OCI-LY7 (cell line): ENCODE measurements at regions not wholly inside any gene's neighbourhood (a gene's known extent, or its start where the extent isn't known, plus 50 kb on each side); places are given as distances from the start of the nearest gene placed in this dataset.

ENCODE experiments used
- BruUV-seq: library from RNA; stranded (reverse); fragments of 400-500 nt; replicated peaks from 2 replicates; lab custom pipeline; 2021; lab: Mats Ljungman, UMichigan
- CTCF ChIA-PET: fragments of 300-600 bp; sonication (Branson Sonifier 250); formaldehyde crosslinking; loops from one replicate; lab custom pipeline; 2022; ENCODE audit warnings: antibody characterized with exemption; ENCODE audit not compliant: unreplicated experiment; lab: Charles Lee
- POLR2A ChIA-PET: fragments of 300-600 bp; sonication (Branson Sonifier 250); formaldehyde crosslinking; loops from one replicate; lab custom pipeline; 2022; ENCODE audit warnings: antibody characterized with exemption; lab: Charles Lee
- DNase-seq: peaks from one replicate; pipeline ENCODE4 v3.0.0-alpha.2; 2015; ENCODE audit warnings: low spot score
- H2AFZ ChIP-seq: fragments of 200-600 bp; sonication (generic), shearing (Covaris generic); 2 replicates; pipeline ENCODE4 v1.6.1; 2014; ENCODE audit warnings: mild to moderate bottlenecking, antibody characterized with exemption, low read length, moderate library complexity
- H3K27ac ChIP-seq: fragments of 200-600 bp; sonication (generic); 2 replicates; pipeline ENCODE4 v1.5.1; 2014; ENCODE audit warnings: mixed run types, low read depth, mild to moderate bottlenecking, moderate library complexity, low read length, inconsistent platforms; ENCODE audit not compliant: poor library complexity, severe bottlenecking
- H3K36me3 ChIP-seq: fragments of 200-600 bp; sonication (generic); 2 replicates; pipeline ENCODE4 v1.6.1; 2014; ENCODE audit warnings: mild to moderate bottlenecking, antibody characterized with exemption, low read length, moderate library complexity, mixed read lengths; ENCODE audit not compliant: insufficient read depth
- H3K4me1 ChIP-seq: fragments of 200-600 bp; sonication (generic); 2 replicates; pipeline ENCODE4 v1.5.1; 2014; ENCODE audit warnings: mild to moderate bottlenecking, low read length; ENCODE audit not compliant: insufficient read depth, poor library complexity, severe bottlenecking
- H3K4me2 ChIP-seq: fragments of 200-600 bp; sonication (generic); 2 replicates; pipeline ENCODE4 v1.6.1; 2014; ENCODE audit warnings: mild to moderate bottlenecking, low read length
- H3K4me3 ChIP-seq: fragments of 200-600 bp; sonication (generic); 2 replicates; pipeline ENCODE4 v1.5.1; 2014; ENCODE audit warnings: mild to moderate bottlenecking, low read depth, low read length; ENCODE audit not compliant: poor library complexity, severe bottlenecking
- H3K79me2 ChIP-seq: fragments of 200-600 bp; sonication (generic); 2 replicates; pipeline ENCODE4 v1.6.1; 2016; ENCODE audit warnings: low read depth, mild to moderate bottlenecking, low read length, moderate library complexity, mixed read lengths; ENCODE audit not compliant: insufficient read depth
- H3K9me2 ChIP-seq: fragments of 200-600 bp; sonication (generic); 2 replicates; pipeline ENCODE4 v1.6.1; 2016; ENCODE audit warnings: mild to moderate bottlenecking, low read length, mixed read lengths; ENCODE audit not compliant: insufficient read depth
- H3K9me3 ChIP-seq: fragments of 200-600 bp; sonication (generic); 2 replicates; pipeline ENCODE4 v1.6.1; 2014; ENCODE audit warnings: mild to moderate bottlenecking, mixed run types, low read length, mixed read lengths
- H4K20me1 ChIP-seq: fragments of 200-600 bp; sonication (generic); 2 replicates; pipeline ENCODE4 v1.6.1; 2014; ENCODE audit warnings: mild to moderate bottlenecking, antibody characterized with exemption, low read length, moderate library complexity, mixed read lengths; ENCODE audit not compliant: insufficient read depth
- CTCF ChIP-seq: fragments of 200-600 bp; sonication (generic); conservative IDR thresholded peaks from 2 replicates; pipeline ENCODE4 v1.5.1; 2014; ENCODE audit warnings: mild to moderate bottlenecking, antibody characterized with exemption, low read length, moderate library complexity, mixed read lengths
- EZH2phosphoT487 ChIP-seq: fragments of 200-600 bp; sonication (generic); IDR thresholded peaks from 2 replicates; pipeline ENCODE4 v1.6.1; 2018; ENCODE audit warnings: low read depth, borderline replicate concordance, mild to moderate bottlenecking, mixed run types, antibody characterized with exemption, low read length, moderate library complexity, mixed read lengths
- intact Hi-C: fragments of 100-400 bp; cut with micrococcal nuclease; formaldehyde crosslinking; loops from one replicate; pipeline ENCODE4 v1.10.0; 2022; ENCODE audit not compliant: unreplicated experiment

GRCh38 chr2:15861898-15862297, 78.5 kb upstream of the MYCN start:
- no peaks in the 10 kb centered on the region for H4K20me1 ChIP-seq
- H3K4me1 ChIP-seq: no peaks in the 10 kb centered on the region
- H3K9me2 ChIP-seq: no peaks in the 10 kb centered on the region
- no peak overlapping the region for H2AFZ ChIP-seq
- no peaks in the 10 kb centered on the region for H3K9me3 ChIP-seq
- ChIA-PET CTCF (no interaction called here), POLR2A (no interaction called here)
- intact Hi-C loops: no loop called here
- H3K36me3 ChIP-seq: no peaks in the 10 kb centered on the region
- no peak overlapping the region for H3K4me2 ChIP-seq
- DNase-seq: no peak
- H3K79me2 ChIP-seq: no peaks in the 10 kb centered on the region
- BruUV-seq: no TSS peak
- no peak overlapping the region for H3K27ac ChIP-seq
- no peak overlapping the region for H3K4me3 ChIP-seq
- no peak for TF ChIP-seq CTCF
- no peak for TF ChIP-seq EZH2phosphoT487

DNA sequence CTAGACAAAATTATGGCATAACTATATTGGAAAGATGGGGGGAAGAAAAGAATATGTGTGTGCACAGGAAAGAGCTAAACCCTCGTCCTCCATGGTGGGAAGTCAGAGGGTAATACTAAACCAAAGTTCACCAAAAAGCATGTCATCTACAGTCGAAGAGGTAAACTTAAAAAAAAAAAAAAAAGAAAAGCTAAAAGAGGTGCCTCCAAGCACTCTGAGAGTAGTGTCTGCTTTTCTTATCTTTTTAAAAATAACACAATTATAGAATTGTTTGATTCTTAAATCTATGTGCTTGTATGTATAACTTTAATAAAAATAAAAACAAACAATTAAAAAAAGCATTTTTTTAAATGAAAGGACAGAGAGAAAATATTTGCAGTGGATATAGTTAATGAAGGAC, 77.3 kb upstream of the MYCN start:
- H3K9me3 ChIP-seq: no peaks in the 10 kb centered on the region
- H3K9me2 ChIP-seq: no peaks in the 10 kb centered on the region
- no peaks in the 10 kb centered on the region for H4K20me1 ChIP-seq
- no peak overlapping the region for H3K27ac ChIP-seq
- BruUV-seq: no TSS peak
- H3K4me1 ChIP-seq: no peaks in the 10 kb centered on the region
- no peak overlapping the region for H2AFZ ChIP-seq
- no peak for DNase-seq
- ChIA-PET POLR2A (interaction anchor here (0.6 kb wide), 1 partner anchor 340 kb away, joined by 3 read pairs; no protein-coding TSS in a partner anchor), CTCF (no interaction called here)
- intact Hi-C loops: no loop called here
- H3K79me2 ChIP-seq: no peaks in the 10 kb centered on the region
- no peak overlapping the region for H3K4me3 ChIP-seq
- no peak overlapping the region for H3K4me2 ChIP-seq
- no peaks in the 10 kb centered on the region for H3K36me3 ChIP-seq
- no peak for TF ChIP-seq EZH2phosphoT487
- TF ChIP-seq CTCF: no peak

DNA sequence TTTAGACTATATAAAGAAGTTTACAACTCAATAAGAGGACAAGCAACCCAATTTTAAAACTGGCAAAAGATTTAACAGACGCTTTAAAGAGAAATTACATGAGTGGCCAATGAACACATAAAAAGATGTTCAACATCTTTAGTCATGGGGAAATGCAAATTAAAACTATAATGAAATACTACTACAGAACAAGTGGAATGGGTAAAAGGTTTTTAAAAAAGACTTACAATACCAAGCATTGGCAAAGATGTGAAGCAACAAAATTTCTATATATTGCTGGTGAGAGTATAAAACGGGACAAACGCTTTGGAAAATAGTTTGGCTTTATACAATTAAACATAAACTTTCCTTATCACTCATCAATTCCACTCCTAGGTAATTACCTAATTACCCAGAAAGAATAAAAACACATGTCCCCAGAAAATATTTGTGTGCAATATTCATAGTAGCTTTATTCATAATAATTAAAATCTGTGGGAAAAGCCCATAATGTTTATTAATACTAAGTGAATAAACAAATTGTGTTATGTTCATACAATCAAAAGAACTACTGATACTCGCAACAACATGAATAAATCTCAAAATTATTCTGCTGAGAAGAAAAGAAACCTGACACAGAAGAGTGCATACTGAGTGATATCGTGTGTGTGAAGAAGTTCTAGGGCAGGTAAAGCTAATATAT, 76.7 kb upstream of the MYCN start:
- Histone ChIP-seq H2AFZ (no peak overlapping the region), H3K27ac (no peak overlapping the region), H3K9me2 (no peaks in the 10 kb centered on the region), H4K20me1 (no peaks in the 10 kb centered on the region), H3K4me2 (no peak overlapping the region), H3K4me3 (no peak overlapping the region), H3K4me1 (no peaks in the 10 kb centered on the region), H3K36me3 (no peaks in the 10 kb centered on the region), H3K79me2 (no peaks in the 10 kb centered on the region), H3K9me3 (no peaks in the 10 kb centered on the region)
- intact Hi-C loops: no loop called here
- POLR2A ChIA-PET: no interaction called here
- CTCF ChIA-PET: no interaction called here
- DNase-seq: no peak
- no peak for TF ChIP-seq CTCF
- no peak for TF ChIP-seq EZH2phosphoT487
- no TSS peak for BruUV-seq
